Activated CD4-positive, alpha-beta memory T cell treated with anti-CD3 and anti-CD28 coated beads for 36 hours (primary cell): ENCODE measurements at regions not wholly inside any gene's neighbourhood (a gene's known extent, or its start where the extent isn't known, plus 50 kb on each side); places are given as distances from the start of the nearest gene placed in this dataset.
"Not testable (repeated sequence)": the region's sequence is repeated elsewhere in the genome, so short reads cannot be mapped to it uniquely, and the experiment has no call there.

Experiments used
- CTCF ChIA-PET: fragments of 350-600 bp; sonication (Branson Sonifier 250); formaldehyde crosslinking; loops from one replicate; lab custom pipeline; 2021; ENCODE audit warnings: antibody characterized with exemption, inconsistent platforms; lab: Charles Lee
- POLR2A ChIA-PET: fragments of 350-600 bp; sonication (Branson Sonifier 250); formaldehyde crosslinking; loops from one replicate; lab custom pipeline; 2021; ENCODE audit warnings: antibody characterized with exemption; lab: Charles Lee
- DNase-seq: peaks from one replicate; pipeline ENCODE4 v3.0.0-alpha.2; 2020
- H3K27ac Mint-ChIP-seq: one replicate; pipeline ENCODE4 v1.8.0; 2021; ENCODE audit warnings: mixed read lengths
- H3K27me3 Mint-ChIP-seq: one replicate; pipeline ENCODE4 v1.8.0; 2021; ENCODE audit warnings: mixed read lengths
- H3K36me3 Mint-ChIP-seq: one replicate; pipeline ENCODE4 v1.8.0; 2021; ENCODE audit warnings: mixed read lengths
- H3K4me1 Mint-ChIP-seq: one replicate; pipeline ENCODE4 v1.8.0; 2021; ENCODE audit warnings: low read depth, mixed read lengths
- H3K4me3 Mint-ChIP-seq: one replicate; pipeline ENCODE4 v1.8.0; 2021; ENCODE audit warnings: mild to moderate bottlenecking, mixed read lengths
- H3K9me3 Mint-ChIP-seq: one replicate; pipeline ENCODE4 v1.8.0; 2021; ENCODE audit warnings: mixed read lengths
- intact Hi-C: fragments of 100-400 bp; cut with micrococcal nuclease; formaldehyde crosslinking; loops from one replicate; pipeline ENCODE4 v1.15.1; 2023

DNA sequence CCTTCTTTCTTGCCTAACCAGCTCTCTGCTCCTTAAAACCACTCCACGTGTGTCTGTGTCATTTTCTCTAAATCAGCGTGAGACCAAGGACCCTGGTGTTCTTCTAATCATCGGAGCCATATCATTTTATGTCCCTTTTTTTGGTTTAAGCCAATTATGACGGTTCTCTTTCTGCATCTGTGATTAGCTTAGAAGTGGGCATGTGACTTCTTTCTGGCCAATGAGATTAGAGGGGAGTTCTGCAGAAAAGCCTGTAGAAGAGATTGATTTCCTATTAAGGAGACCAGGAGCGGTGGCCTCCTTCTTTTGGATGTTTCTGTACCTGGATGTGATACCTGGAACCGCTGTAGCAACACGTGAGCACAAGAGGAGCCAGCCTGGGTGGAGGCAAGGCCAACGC, 97.5 kb upstream of the PABPC3 start:
- Mint-ChIP-seq H3K4me1 (peaks cover 5% of the 10 kb centered on the region), H3K9me3 (no peaks in the 10 kb centered on the region), H3K27me3 (peaks cover 30% of the 10 kb centered on the region), H3K36me3 (no peaks in the 10 kb centered on the region), H3K27ac (no peak overlapping the region), H3K4me3 (no peak overlapping the region)
- ChIA-PET CTCF (interaction anchor here (0.6 to 1.4 kb wide), 4 partner anchors 12 to 440 kb away, joined by 3 to 4 read pairs (median 4); no protein-coding TSS in a partner anchor), POLR2A (no interaction called here)
- DNase-seq, result no peak
- intact Hi-C loops, result loop anchor here (5.0 to 10.0 kb wide), 2 partner anchors 254 to 316 kb away; partner anchors contain the start of gene ATP12A

DNA sequence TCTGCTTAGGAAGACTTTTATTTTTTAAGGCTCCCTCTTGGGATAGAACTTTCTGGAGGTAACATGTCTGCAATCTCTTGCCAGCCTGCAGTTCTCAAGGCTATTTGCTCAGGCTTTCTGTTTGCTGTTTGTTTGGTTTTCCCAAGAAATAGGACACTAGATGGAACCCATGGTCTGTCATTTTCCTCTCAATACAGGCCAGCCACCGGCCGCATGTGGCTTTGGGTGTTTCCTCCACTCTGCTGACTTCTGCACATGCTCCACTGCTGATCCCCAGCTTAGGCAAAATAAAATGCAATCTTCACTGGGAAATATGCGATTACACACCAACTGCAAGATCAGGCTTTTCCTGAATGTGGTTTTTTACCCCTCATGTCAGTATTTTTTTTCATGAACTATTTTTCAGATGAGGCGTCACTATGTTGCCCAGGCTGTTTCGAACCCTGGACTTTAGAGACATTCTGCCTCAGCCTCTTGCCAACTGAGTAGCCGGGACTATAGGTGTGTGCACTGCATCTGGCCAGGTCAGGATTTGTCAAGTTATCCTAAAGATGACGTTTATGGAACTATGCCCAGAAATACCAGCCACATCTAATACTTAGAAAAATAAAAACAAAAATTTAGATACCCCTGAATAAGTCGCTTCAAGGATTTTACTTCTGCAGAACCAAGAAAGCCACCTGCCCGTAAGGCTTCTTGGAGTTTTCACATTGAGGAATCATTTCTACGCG, 94.3 kb upstream of the PABPC3 start:
- CTCF ChIA-PET, result interaction anchor here (0.7 to 1.4 kb wide), 2 partner anchors 36 to 192 kb away, joined by 3 to 4 read pairs; no protein-coding TSS in a partner anchor
- no peaks in the 10 kb centered on the region for H3K36me3 Mint-ChIP-seq
- intact Hi-C loops, result no loop called here

DNA sequence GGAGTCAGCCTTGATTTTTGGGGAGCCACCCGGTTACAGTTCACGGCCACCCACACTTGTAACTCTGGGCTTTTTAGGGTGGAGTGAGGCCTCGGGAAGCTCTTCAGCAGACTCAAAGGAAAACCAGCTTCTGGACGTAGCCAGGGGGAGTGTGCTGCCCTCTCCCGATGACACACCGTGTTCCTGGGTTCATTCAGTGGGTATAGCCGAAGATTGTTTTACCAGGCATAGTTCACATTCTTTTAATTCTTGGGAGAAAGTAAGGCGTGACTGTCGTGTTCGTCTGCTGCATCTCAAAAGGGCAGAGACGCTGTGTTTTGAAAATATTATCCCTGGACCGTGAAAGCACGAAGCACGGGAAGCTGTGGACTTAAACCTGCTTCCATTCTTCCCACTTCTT, 93.6 kb upstream of the PABPC3 start:
- H3K4me3 Mint-ChIP-seq, H3K9me3 Mint-ChIP-seq, intact Hi-C loops, H3K36me3 Mint-ChIP-seq, H3K4me1 Mint-ChIP-seq, DNase-seq, H3K27ac Mint-ChIP-seq, POLR2A ChIA-PET: not testable (repeated sequence)
- CTCF ChIA-PET, result interaction anchor here (1.4 kb wide), 1 partner anchor 35 kb away, joined by 4 read pairs; no protein-coding TSS in a partner anchor
- peaks cover 35% of the 10 kb centered on the region for H3K27me3 Mint-ChIP-seq

More for the DNA sequence above, 94.3 kb upstream of the PABPC3 start:
- Mint-ChIP-seq H3K9me3 (no peaks in the 10 kb centered on the region), H3K27ac (no peak overlapping the region), H3K4me1 (peaks cover 2% of the 10 kb centered on the region), H3K4me3 (no peak overlapping the region), H3K27me3 (peaks cover 35% of the 10 kb centered on the region)
- POLR2A ChIA-PET, result no interaction called here
- DNase-seq, result no peak

DNA sequence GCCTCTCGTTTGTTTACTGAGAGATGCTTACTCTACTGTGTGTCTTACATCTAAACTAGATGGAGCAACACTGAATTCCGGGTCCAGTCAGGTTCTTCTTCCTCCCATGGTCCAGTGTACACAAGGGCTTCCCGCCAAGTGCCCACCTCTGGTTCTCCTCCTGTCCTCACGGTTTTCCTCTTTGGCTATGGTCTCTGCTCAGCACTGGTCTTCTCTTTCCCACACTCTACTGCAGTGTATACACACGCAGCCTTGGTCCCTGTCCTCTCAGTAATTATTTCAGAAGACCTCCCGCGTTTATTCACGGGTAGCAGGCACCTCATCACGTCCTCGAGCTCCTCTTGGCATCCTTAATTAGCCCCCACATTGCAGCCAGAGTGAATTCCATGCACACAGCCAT, 91.4 kb upstream of the PABPC3 start:
- H3K9me3 Mint-ChIP-seq, H3K36me3 Mint-ChIP-seq, POLR2A ChIA-PET, H3K4me1 Mint-ChIP-seq, H3K27ac Mint-ChIP-seq, H3K4me3 Mint-ChIP-seq, DNase-seq: not testable (repeated sequence)
- CTCF ChIA-PET, result interaction anchor here (0.6 to 2.7 kb wide), 11 partner anchors 9 to 320 kb away, joined by 3 to 32 read pairs (median 6); no protein-coding TSS in a partner anchor
- intact Hi-C loops, result loop anchor here (2.0 kb wide), 1 partner anchor 370 kb away; no protein-coding TSS in a partner anchor
- H3K27me3 Mint-ChIP-seq, result peaks cover 33% of the 10 kb centered on the region

DNA sequence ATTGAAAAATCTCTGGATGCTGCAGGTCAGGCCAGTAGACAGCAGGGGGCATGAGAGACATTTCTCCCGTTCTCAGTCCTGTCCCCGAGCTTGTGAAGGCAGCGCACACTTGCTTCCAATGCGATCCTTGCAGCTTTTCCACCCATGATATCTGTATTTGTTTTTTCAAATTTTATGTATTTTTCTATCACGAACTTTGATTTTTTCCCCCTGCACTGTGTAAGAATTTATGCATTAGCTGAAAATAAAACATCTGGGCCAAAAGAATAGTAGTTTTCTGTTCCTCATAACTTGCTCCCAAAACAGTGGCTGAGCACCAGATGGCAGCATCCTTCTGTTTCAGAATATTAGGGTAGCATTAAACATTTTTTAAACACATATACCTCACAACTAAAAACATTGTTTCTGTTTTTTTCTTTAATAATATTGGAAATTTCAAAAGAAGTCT, 90.9 kb upstream of the PABPC3 start:
- H3K4me1 Mint-ChIP-seq, H3K27ac Mint-ChIP-seq, H3K36me3 Mint-ChIP-seq, H3K4me3 Mint-ChIP-seq, POLR2A ChIA-PET, H3K9me3 Mint-ChIP-seq: not testable (repeated sequence)
- DNase-seq, result peak; percentile 16
- H3K27me3 Mint-ChIP-seq, result peaks cover 29% of the 10 kb centered on the region
- CTCF ChIA-PET, result interaction anchor here (0.6 to 2.7 kb wide), 11 partner anchors 9 to 320 kb away, joined by 3 to 32 read pairs (median 6); no protein-coding TSS in a partner anchor
- intact Hi-C loops, result loop anchor here (1.0 to 2.0 kb wide), 3 partner anchors 32 to 370 kb away; no protein-coding TSS in a partner anchor

DNA sequence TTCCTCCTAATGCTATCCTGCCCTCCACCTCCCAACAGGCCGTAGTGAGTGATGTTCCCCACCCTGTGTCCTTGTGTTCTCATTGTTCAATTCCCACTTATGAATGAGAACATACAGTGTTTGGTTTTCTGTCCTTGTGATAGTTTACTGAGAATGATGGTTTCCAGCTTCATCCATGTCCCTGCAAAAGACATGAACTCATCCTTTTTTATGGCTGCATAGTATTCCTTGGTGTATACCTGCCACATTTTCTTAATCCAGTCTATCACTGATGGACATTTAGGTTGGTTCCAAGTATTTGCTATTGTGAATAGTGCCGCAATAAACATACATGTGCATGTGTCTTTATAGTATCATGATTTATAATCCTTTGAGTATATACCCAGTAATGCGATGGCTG, 88.5 kb upstream of the PABPC3 start:
- DNase-seq, H3K27ac Mint-ChIP-seq, H3K9me3 Mint-ChIP-seq, CTCF ChIA-PET, H3K4me1 Mint-ChIP-seq, H3K36me3 Mint-ChIP-seq, H3K4me3 Mint-ChIP-seq, POLR2A ChIA-PET, intact Hi-C loops: not testable (repeated sequence)
- peaks cover 29% of the 10 kb centered on the region for H3K27me3 Mint-ChIP-seq

DNA sequence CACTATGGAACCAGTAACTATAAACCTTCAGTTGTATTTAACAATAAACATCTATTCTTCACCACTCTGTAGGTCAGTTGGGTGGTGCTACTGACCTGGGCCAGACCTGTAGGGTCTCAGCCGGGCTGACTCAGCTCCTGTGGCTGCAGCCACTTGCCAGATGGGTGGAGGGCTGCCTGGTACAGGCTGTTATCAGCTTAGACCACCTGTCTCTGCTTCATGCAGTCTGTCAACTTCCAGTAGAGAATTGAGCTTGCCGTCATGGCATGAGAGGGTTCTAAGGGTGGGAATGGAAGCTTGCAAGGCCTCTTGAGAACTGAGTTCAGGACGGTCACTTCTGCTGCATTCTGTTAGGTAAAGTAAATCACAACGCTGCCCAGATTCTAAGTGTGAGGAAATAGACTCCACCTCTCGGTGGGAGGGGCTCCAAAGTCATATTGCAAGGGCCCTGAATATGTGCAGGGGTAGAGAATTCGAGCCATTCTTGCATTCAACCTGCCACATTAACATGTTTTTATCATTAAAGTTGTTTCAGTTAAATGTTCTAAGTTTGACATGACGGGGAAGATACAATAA, 81.5 kb upstream of the PABPC3 start:
- DNase-seq, H3K9me3 Mint-ChIP-seq, intact Hi-C loops, POLR2A ChIA-PET, H3K4me3 Mint-ChIP-seq, H3K4me1 Mint-ChIP-seq, H3K27ac Mint-ChIP-seq, H3K36me3 Mint-ChIP-seq: not testable (repeated sequence)
- H3K27me3 Mint-ChIP-seq, result peaks cover 37% of the 10 kb centered on the region
- CTCF ChIA-PET, result interaction anchor here (1.0 to 2.4 kb wide), 4 partner anchors 9 to 100 kb away, joined by 4 to 8 read pairs (median 7); no protein-coding TSS in a partner anchor

DNA sequence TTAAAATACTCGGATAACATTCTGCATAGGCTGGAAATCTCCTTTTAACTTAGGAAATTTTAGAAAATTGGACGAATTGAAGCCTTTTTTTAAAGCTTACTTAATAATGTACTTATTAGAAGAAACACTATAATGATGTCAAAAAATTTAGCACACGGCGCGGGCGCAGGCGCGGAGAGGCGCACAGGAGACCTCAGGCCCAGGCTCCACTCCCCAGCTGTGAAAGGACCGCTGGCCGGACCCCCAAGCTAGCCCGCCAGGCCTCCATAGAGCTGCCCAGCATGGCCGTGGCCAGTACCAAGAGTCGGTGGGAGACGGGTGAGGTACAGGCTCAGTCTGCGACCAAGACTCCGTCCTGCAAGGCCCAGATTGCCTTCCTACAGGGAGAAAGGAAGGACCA, 78.8 kb upstream of the PABPC3 start:
- not testable (repeated sequence) for H3K9me3 Mint-ChIP-seq
- H3K4me3 Mint-ChIP-seq, result peak overlapping the region; percentile 71
- CTCF ChIA-PET, result interaction anchor here (0.8 to 1.9 kb wide), 5 partner anchors 12 to 97 kb away, joined by 3 to 10 read pairs (median 3); no protein-coding TSS in a partner anchor

DNA sequence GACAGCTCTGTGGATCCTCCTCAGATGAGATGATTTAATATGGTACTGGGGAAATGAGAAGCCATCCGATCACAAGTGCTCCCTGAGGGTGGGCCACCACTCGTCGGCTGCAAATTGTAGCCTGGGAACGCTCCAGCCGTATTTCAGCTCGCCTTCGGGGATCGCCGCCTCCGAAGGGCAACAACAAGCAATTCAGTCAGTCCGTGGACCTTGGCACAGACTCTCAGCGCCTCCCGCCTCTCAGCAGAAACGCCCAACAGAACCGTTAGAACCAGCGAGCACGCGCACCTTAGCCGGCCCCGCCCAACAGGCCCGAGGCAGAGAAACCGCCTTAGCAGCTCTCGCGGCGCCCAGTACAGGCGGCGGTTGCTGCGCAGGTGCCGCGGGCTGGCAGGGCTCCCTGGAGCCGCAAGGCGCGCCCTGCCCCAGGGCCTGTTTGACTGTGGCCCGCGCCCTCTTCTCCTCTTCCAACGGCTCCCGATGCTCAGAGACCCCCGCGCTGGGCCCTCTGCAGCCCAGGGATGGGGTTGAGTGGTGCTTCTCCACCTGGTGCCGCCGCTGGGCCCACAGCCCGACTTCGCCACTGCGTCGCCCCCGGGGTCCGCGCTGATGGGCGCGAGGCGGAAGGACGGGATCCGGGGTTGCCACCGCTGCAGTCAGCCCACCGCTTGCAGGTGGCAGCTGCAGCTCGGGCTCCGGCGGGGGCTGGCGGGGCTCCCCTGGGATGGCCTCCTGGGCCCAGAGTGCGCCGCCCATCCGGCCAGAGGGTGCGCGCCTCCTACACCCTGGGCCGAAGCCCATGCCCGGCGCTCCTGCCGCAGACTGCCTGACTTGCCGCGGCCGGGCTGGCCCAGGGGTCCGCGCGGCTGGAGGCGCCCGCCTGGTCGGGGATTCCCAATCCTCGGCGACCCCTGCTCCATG, 77.9 kb upstream of the PABPC3 start:
- H3K9me3 Mint-ChIP-seq, H3K27ac Mint-ChIP-seq, H3K36me3 Mint-ChIP-seq, intact Hi-C loops, POLR2A ChIA-PET, H3K4me1 Mint-ChIP-seq: not testable (repeated sequence)
- peak; percentile 72 for DNase-seq
- H3K27me3 Mint-ChIP-seq, result peaks cover 31% of the 10 kb centered on the region
- peak overlapping the region; percentile 71 for H3K4me3 Mint-ChIP-seq
- CTCF ChIA-PET, result interaction anchor here (0.7 to 1.9 kb wide), 6 partner anchors 13 to 96 kb away, joined by 3 to 10 read pairs (median 3); no protein-coding TSS in a partner anchor

More for the DNA sequence above, 78.8 kb upstream of the PABPC3 start:
- peaks cover 33% of the 10 kb centered on the region for H3K27me3 Mint-ChIP-seq
- H3K36me3 Mint-ChIP-seq, H3K27ac Mint-ChIP-seq, H3K4me1 Mint-ChIP-seq, intact Hi-C loops, DNase-seq, POLR2A ChIA-PET: not testable (repeated sequence)

DNA sequence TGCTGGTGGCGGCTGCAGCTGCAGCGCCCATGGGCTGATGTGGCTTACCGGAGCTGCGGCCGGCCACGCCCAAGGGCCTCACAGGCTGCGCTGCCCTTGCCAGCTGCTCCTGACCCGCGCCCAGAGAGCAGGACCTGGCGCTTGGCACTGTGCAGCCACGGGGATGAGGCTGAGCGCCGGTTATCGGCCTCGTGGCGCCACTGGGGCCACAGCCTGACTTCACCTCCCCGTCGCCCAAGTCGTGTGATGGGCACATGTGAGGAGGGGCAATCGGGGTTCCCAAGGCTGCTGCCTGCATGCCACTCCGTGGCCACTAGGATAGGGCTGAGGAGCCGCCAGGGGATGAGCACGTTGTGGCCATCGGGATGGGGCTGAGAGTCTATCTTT, 77.2 kb upstream of the PABPC3 start:
- CTCF ChIA-PET, result interaction anchor here (0.7 to 1.9 kb wide), 3 partner anchors 14 to 20 kb away, joined by 3 to 4 read pairs (median 3); no protein-coding TSS in a partner anchor
- Mint-ChIP-seq H3K4me3 (peak overlapping the region; percentile 29), H3K27me3 (peaks cover 33% of the 10 kb centered on the region), H3K36me3 (no peaks in the 10 kb centered on the region), H3K27ac (no peak overlapping the region), H3K4me1 (peaks cover 9% of the 10 kb centered on the region), H3K9me3 (no peaks in the 10 kb centered on the region)
- POLR2A ChIA-PET, result no interaction called here
- intact Hi-C loops, result no loop called here
- DNase-seq, result peak; percentile 29

DNA sequence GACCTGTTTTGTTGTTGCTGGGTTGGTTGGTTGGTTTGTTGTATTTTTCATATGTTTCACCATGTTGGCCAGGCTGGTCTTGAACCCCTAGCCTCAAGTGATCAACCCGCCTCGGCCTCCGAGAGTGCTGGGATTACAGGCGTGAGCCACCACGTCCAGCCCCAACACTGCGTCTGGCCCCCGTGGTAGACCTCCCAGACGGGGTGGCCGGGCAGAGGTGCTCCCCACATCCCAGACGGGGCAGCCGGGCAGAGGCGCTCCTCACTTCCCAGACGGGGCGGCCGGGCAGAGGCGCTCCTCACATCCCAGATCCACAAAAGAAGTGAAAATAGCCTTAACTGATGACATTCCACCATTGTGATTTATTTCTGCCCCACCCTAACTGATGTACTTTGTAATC, 76.2 kb upstream of the PABPC3 start:
- CTCF ChIA-PET, H3K9me3 Mint-ChIP-seq, H3K4me1 Mint-ChIP-seq, H3K4me3 Mint-ChIP-seq, DNase-seq, intact Hi-C loops, H3K36me3 Mint-ChIP-seq, H3K27ac Mint-ChIP-seq, POLR2A ChIA-PET: not testable (repeated sequence)
- H3K27me3 Mint-ChIP-seq, result peaks cover 34% of the 10 kb centered on the region
